LNCaP clone FGC (cell line): ENCODE measurements at regions not wholly inside any gene's neighbourhood (a gene's known extent, or its start where the extent isn't known, plus 50 kb on each side); places are given as distances from the start of the nearest gene placed in this dataset.

ENCODE experiments used
- DNase-seq: peaks from one replicate; pipeline ENCODE4 v3.0.0-alpha.2; 2011; ENCODE audit warnings: low read depth
- H3K4me3 ChIP-seq: 2 replicates; pipeline ENCODE4 v1.5.1; 2011; ENCODE audit warnings: mild to moderate bottlenecking, low read depth, low read length, control low read depth
- TF ChIP-seq, protein P1 (sequence below): IDR thresholded peaks from 2 replicates; pipeline ENCODE4 v1.5.1; 2012; ENCODE audit warnings: mild to moderate bottlenecking; ENCODE audit not compliant: control insufficient read depth, insufficient read depth; ENCODE audit errors: extremely low read depth

DNA sequence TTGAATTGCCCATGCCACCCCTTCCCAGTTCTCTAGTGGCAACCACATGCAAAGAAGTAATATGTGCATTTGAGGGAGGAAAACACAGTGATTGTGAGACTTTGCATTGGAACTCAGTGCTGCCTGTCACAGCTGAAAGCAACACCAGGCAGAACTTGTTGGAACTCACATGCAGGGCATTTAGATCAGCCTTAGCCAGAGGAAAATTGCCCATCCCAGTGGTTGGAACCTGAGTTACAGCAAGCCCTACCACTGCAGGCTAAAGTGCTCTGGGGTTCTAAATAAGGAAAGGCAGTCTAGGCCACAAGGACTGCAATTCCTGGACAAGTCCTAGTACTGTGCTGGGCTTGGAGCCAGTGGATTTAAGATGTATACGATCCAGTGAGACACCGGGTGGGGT is 245.3 kb upstream of the UFL1 start:
- TF ChIP-seq, protein P1, sequence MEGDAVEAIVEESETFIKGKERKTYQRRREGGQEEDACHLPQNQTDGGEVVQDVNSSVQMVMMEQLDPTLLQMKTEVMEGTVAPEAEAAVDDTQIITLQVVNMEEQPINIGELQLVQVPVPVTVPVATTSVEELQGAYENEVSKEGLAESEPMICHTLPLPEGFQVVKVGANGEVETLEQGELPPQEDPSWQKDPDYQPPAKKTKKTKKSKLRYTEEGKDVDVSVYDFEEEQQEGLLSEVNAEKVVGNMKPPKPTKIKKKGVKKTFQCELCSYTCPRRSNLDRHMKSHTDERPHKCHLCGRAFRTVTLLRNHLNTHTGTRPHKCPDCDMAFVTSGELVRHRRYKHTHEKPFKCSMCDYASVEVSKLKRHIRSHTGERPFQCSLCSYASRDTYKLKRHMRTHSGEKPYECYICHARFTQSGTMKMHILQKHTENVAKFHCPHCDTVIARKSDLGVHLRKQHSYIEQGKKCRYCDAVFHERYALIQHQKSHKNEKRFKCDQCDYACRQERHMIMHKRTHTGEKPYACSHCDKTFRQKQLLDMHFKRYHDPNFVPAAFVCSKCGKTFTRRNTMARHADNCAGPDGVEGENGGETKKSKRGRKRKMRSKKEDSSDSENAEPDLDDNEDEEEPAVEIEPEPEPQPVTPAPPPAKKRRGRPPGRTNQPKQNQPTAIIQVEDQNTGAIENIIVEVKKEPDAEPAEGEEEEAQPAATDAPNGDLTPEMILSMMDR = no peak
- no peak for DNase-seq
- H3K4me3 ChIP-seq = no peak overlapping the region

DNA sequence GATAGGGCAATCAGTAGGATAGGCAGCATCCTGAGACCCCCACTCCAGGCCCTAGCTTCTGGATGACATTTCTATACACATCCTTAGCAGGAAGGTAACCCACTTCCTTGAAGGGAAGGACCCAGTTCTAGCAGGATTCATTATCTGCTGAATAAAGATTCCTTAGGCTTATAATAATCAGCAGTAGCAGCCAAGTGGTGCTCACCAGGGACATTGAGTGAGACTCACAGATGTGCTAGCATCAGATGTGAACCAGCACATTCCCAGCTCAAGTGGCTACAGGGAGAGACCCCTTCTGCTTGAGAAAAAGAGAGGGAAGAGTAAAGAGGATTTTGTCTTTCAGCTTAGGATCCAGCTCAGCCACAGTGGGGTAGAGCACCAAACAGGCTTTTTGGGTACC is 244.8 kb upstream of the UFL1 start:
- H3K4me3 ChIP-seq = no peak overlapping the region
- DNase-seq = no peak
- TF ChIP-seq, protein P1 = no peak

DNA sequence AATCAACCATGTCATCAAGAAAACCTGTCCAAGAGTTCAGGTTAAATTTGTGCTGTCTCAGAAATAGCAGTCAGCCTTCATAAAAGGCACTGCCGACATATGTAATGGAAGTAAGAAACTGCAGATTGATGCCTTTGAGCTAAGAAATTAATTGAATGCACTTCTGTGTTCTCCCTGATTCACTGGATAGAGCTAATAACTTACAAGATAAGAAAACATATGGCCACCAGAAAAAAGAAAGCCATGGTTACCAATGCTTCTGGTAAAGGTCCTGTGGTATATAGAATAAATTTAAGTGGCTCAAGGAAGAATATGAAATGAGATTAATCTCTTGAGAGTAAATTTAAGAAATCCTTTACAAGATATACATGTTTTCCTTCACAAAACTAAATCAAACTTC is 242.5 kb upstream of the UFL1 start:
- H3K4me3 ChIP-seq = no peak overlapping the region
- DNase-seq = no peak
- TF ChIP-seq, protein P1 = no peak

DNA sequence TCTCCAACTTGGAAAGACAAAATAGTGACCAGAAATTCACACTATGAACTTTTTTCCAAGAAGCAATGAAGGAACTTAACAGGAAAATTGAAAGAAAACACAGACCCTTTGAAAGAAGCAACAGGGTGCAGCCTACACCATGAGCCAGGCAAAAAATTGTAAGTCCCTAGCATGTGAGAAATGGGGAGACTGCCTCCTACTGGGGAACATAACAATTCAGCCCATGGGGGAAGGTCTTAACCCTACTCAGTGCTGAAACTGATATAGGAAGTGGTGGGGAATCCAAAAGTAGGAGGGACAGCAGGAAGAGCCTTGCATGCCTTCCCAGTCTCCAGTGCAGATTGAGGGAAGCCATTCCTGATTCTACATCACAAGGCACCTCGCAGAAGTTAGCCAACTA is 235.1 kb upstream of the UFL1 start:
- no peak overlapping the region for H3K4me3 ChIP-seq
- TF ChIP-seq, protein P1 = no peak
- no peak for DNase-seq

DNA sequence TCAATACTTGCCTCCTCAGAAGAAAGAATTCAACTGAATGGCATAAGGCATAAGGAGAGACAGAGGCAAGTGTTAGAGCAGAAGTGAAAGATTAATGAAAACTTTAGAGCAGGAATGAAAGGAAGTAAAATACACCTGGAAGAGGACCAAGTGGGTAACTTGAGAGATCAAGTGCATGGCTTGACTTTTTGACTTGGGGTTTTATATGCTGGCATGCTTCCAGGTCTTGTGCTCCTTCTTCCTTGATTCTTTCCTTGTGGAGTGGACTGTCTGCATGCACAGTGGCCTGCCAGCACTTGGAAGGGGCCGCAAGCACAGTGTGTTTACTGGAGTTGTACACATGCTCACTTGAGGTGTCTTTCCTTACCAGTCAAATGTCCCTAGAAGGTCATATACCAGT is 222.1 kb upstream of the UFL1 start:
- H3K4me3 ChIP-seq = no peak overlapping the region
- DNase-seq = no peak
- TF ChIP-seq, protein P1 = no peak

DNA sequence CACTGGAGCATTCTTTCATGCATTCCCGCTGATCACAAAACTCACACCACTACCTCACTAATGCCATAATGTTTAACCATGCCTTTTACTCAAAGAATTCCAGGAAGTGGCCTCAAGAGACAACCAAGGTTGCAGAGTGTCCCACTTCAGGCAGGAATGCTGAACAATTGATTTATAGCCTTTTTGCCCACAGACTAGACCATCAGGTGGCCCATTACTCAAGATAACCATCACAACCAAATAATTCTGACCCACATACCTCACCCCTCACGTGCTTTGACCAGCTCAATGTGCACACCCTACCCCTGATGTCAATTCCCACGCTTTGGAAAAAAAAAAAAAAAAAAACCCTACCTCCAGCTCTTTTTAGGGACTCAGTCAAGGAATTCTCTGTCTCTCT is 220.6 kb upstream of the UFL1 start:
- TF ChIP-seq, protein P1 = no peak
- DNase-seq = no peak
- H3K4me3 ChIP-seq = no peak overlapping the region

DNA sequence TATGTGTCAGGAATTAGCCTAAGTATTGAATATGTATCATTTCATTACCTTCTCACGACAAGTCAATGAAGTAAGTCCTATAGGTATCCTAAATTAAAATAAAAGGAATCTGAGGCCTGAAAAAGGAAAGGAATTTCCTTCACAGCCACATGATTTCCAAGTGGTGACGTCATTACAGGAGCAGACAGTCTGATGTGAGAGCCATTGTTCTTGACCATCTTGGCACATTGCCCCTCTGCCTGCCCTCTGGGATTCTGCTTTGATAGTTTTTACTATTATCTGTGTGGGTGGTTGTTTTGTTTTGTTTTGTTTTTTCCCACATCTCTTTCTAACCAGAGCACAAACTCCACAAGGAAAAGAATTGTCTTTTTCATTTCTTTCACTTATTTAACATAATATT is 219.8 kb upstream of the UFL1 start:
- no peak overlapping the region for H3K4me3 ChIP-seq
- TF ChIP-seq, protein P1 = no peak
- no peak for DNase-seq
